GM21360 (cell line): ENCODE measurements at regions not wholly inside any gene's neighbourhood (a gene's known extent, or its start where the extent isn't known, plus 50 kb on each side); places are given as distances from the start of the nearest gene placed in this dataset.

Experiments
- ATAC-seq: cut with Tn5 transposase; IDR thresholded peaks from one replicate; pipeline ENCODE4 v1.9.1; 2021; ENCODE audit warnings: mild to moderate bottlenecking, moderate library complexity; ENCODE audit not compliant: unreplicated experiment

GRCh38 chr3:193754719-193755118, 161.7 kb downstream of the OPA1 start:
- ATAC-seq: no peak

GRCh38 chr3:193756536-193756935, 163.5 kb downstream of the OPA1 start:
- ATAC-seq: no peak

- no peak for ATAC-seq
Observed at GRCh38 chr3:193757457-193757856, 164.4 kb downstream of the OPA1 start.

GRCh38 chr3:193761969-193762368, 169.0 kb downstream of the OPA1 start:
- ATAC-seq: no peak

- no peak for ATAC-seq
Observed at GRCh38 chr3:193762657-193763056, 169.6 kb downstream of the OPA1 start.

GRCh38 chr3:193764959-193765358, 172.0 kb downstream of the OPA1 start:
- ATAC-seq: no peak

GRCh38 chr3:193767353-193768069, 174.5 kb downstream of the OPA1 start:
- no peak for ATAC-seq

- ATAC-seq: no peak
Observed at GRCh38 chr3:193768070-193768394, 175.0 kb downstream of the OPA1 start.

- no peak for ATAC-seq
Observed at GRCh38 chr3:193769437-193769836, 176.4 kb downstream of the OPA1 start.

GRCh38 chr3:193771011-193771652, 178.1 kb downstream of the OPA1 start:
- ATAC-seq: no peak

GRCh38 chr3:193771653-193772421, 178.8 kb downstream of the OPA1 start:
- no peak for ATAC-seq

GRCh38 chr3:193772422-193772763, 179.4 kb downstream of the OPA1 start:
- no peak for ATAC-seq

- no peak for ATAC-seq
Observed at GRCh38 chr3:193773266-193774220, 180.5 kb downstream of the OPA1 start.

GRCh38 chr3:193774272-193774915, 181.4 kb downstream of the OPA1 start:
- no peak for ATAC-seq

- ATAC-seq: no peak
Observed at GRCh38 chr3:193774916-193775285, 181.9 kb downstream of the OPA1 start.

GRCh38 chr3:193775421-193776077, 182.5 kb downstream of the OPA1 start:
- ATAC-seq: no peak

- ATAC-seq: no peak
Observed at GRCh38 chr3:193776626-193777358, 183.8 kb downstream of the OPA1 start.

- no peak for ATAC-seq
Observed at GRCh38 chr3:193777524-193777923, 184.5 kb downstream of the OPA1 start.

GRCh38 chr3:193778676-193779075, 185.7 kb downstream of the OPA1 start:
- no peak for ATAC-seq
